C4-2B (cell line): ENCODE measurements at regions not wholly inside any gene's neighbourhood (a gene's known extent, or its start where the extent isn't known, plus 50 kb on each side); places are given as distances from the start of the nearest gene placed in this dataset.

Experiments
- CTCF ChIP-seq: fragments of 450-650 bp; conservative IDR thresholded peaks from 2 replicates; pipeline ENCODE4 v1.5.1; 2017; ENCODE audit warnings: mild to moderate bottlenecking
- ZFX ChIP-seq: fragments of 450-650 bp; IDR thresholded peaks from 2 replicates; pipeline ENCODE4 v1.6.1; 2017

- TF ChIP-seq CTCF (no peak), ZFX (no peak)
Measured at GRCh38 chr2:225226441-225226840, 173.1 kb upstream of the NYAP2 start.
